SK-N-MC (cell line): ENCODE measurements at regions not wholly inside any gene's neighbourhood (a gene's known extent, or its start where the extent isn't known, plus 50 kb on each side); places are given as distances from the start of the nearest gene placed in this dataset.

ENCODE experiments used
- DNase-seq: peaks from one replicate; pipeline ENCODE4 v3.0.0-alpha.2; 2011; ENCODE audit warnings: low read depth, low spot score
- H3K27ac ChIP-seq: fragments of 200-600 bp; sonication (generic); 2 replicates; pipeline ENCODE4 v1.5.1; 2016; ENCODE audit warnings: mixed run types
- H3K36me3 ChIP-seq: fragments of 200-600 bp; sonication (generic); 2 replicates; pipeline ENCODE4 v1.6.1; 2017; ENCODE audit warnings: antibody characterized with exemption, low read length, mixed read lengths; ENCODE audit not compliant: insufficient read depth
- H3K4me3 ChIP-seq: fragments of 200-600 bp; sonication (generic); 2 replicates; pipeline ENCODE4 v1.5.1; 2016
- H3K9ac ChIP-seq: fragments of 200-600 bp; sonication (generic); 2 replicates; pipeline ENCODE4 v1.8.0; 2017; ENCODE audit warnings: mixed run types, mixed read lengths; ENCODE audit not compliant: insufficient read length
- H3K9me3 ChIP-seq: fragments of 200-600 bp; sonication (generic); 2 replicates; pipeline ENCODE4 v1.6.1; 2017; ENCODE audit warnings: low read depth, mild to moderate bottlenecking, antibody characterized with exemption, low read length, moderate library complexity, mixed read lengths
- EZH2 ChIP-seq: fragments of 200-600 bp; sonication (generic); IDR thresholded peaks from one replicate; pipeline ENCODE4 v1.6.1; 2017; ENCODE audit warnings: antibody characterized with exemption
- FOXP2 ChIP-seq: optimal IDR thresholded peaks from 2 replicates; pipeline ENCODE3; 2011; ENCODE audit warnings: mild to moderate bottlenecking, moderate library complexity; ENCODE audit not compliant: insufficient read depth; ENCODE audit errors: extremely low read length, control extremely low read depth
- POLR2AphosphoS5 ChIP-seq: IDR thresholded peaks from 2 replicates; pipeline ENCODE4 v1.6.1; 2012; ENCODE audit warnings: mild to moderate bottlenecking, low read depth, low read length, borderline replicate concordance

DNA sequence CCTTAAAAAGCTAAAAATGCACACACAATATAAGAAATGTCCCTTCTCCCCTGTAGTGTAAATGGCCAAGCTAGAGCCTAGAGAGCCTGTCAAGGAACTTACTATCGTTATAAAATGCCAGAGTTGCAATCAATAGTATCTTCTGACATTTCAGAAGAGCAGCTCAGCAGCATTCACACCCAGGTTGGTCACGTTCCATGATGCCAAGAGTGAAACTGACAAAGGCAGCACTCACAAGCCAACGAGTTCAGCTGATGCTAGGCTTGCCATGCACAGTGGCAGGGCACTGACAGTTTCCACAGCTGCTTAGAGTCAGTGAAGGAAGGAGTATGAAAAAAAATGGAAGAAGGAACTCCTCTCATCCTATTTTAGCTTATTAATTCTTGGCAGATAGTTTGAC lies 331.4 kb upstream of the CCDC54 start:
- TF ChIP-seq POLR2AphosphoS5 (no peak), FOXP2 (no peak), EZH2 (no peak)
- no peaks in the 10 kb centered on the region for H3K36me3 ChIP-seq
- no peak for DNase-seq
- no peak overlapping the region for H3K4me3 ChIP-seq
- no peak overlapping the region for H3K27ac ChIP-seq
- no peak overlapping the region for H3K9ac ChIP-seq
- H3K9me3 ChIP-seq = no peaks in the 10 kb centered on the region

DNA sequence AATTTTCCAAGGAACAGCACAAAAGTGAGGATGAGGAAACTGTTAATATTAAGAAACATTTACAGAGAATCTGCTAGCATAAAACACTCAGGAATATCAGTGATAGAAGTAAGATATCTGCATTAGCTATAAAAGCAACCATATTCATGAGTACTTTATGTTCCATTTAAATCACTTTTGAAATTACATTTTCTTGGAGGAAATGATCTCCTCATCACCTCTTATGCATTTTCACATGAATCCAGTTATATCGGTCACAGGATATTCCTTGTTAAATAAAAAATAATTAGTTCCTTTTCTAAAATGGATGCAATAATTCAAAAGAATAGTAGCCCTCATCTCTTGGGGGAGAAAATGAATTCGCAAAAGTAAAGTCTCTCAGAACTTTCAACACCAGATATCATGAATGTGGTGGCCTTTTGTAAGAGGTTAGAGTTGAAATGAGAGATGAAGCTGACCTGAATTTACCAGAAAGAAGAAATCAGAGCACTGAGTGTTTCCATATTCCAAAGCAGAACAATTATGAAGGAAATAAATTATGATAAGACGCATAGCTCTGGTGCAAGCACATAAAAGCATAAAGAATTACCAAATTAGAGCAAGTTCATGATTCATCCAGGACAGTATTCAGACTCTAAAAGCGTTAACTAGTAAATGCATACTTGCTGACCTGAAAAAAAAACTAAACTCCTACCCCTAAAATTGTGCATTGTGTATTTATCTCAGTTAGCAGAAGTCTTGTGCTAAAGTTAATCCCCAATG lies 321.9 kb upstream of the CCDC54 start:
- TF ChIP-seq EZH2 = no peak
- TF ChIP-seq POLR2AphosphoS5 = no peak
- TF ChIP-seq FOXP2 = no peak
- Histone ChIP-seq H3K36me3 (no peaks in the 10 kb centered on the region), H3K27ac (no peak overlapping the region), H3K9me3 (no peaks in the 10 kb centered on the region), H3K9ac (no peak overlapping the region), H3K4me3 (no peak overlapping the region)
- no peak for DNase-seq

DNA sequence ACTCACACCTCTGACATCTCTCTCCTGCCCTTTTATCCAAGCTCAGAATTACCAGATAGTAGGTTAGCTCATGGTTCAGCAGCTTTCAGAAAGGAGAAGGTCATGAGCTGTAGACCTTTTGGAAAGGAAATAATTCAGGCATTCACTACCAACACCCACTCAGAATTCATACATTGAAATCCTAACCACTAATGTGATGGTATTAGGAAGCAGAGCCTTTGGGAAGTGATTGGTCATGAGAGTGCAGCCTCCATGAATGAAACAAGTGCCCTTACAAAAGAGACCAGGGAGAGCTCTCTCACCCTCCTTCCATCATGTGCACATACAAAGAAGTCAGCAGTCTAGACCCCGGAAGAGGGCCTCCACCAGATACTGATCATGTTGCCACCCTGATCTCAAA lies 315.8 kb upstream of the CCDC54 start:
- Histone ChIP-seq H3K4me3 (no peak overlapping the region), H3K36me3 (no peaks in the 10 kb centered on the region), H3K9ac (no peak overlapping the region), H3K9me3 (no peaks in the 10 kb centered on the region), H3K27ac (no peak overlapping the region)
- no peak for DNase-seq
- no peak for TF ChIP-seq FOXP2
- no peak for TF ChIP-seq POLR2AphosphoS5
- TF ChIP-seq EZH2 = no peak

DNA sequence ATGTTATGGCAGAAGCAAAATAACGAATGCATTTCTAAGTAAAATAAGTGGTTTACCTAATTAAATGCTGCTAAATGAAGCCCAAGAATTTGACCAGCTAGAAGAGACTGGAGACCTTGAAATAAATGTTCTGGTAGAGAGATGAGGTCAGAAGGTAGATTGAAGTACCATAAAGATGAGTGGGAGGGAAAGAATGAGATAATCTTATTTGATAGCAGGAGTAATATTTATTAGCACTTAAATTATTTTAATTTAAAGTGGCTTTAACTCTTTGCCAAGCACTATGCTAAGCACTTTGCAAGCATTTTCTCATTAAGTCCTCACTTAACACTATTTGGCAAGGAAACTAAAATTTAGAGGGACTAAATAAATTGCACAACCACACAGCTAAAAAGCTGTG lies 314.9 kb upstream of the CCDC54 start:
- Histone ChIP-seq H3K9me3 (no peaks in the 10 kb centered on the region), H3K4me3 (no peak overlapping the region), H3K36me3 (no peaks in the 10 kb centered on the region), H3K9ac (no peak overlapping the region), H3K27ac (no peak overlapping the region)
- TF ChIP-seq POLR2AphosphoS5 (no peak), FOXP2 (no peak), EZH2 (no peak)
- no peak for DNase-seq

DNA sequence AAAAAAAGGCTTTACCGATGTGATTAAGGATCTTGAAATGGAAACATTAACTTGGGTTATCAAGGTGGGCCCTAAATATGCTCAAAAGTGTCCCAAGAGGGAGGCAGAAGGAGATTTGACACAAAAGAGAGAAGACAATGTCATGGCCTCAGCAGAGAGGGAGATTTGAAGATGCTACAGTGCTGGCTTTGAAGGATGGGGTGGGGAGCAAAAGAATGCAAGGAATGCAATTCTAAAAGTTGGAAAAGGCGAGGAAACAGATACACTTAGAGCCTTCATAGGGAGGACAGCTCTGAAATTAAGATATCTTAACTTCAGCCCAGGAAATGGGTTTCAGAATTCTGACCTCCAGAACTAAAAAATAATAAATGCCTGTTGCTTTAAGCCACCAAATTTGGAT lies 314.5 kb upstream of the CCDC54 start:
- Histone ChIP-seq H3K9ac (no peak overlapping the region), H3K36me3 (no peaks in the 10 kb centered on the region), H3K9me3 (no peaks in the 10 kb centered on the region), H3K4me3 (no peak overlapping the region), H3K27ac (no peak overlapping the region)
- no peak for TF ChIP-seq FOXP2
- TF ChIP-seq EZH2 = no peak
- no peak for DNase-seq

DNA sequence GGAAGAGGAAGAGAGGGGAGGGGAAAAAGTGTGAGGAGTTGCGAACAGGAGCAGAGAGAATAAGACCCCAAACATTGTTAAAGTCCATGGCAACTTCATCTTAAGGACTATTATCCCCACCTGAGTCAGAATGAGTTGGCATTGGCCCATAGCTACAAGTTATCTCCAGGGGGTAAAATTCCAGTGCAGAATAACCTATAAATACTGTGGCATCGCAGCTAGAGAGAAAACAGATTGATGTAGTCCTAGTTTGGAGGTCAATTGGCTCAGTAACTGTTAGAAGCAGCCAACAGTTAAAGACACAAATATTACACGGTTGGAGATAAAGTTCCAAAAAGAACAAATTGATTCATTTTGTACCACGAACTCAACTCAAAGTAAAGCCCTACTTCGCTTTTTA lies 313.9 kb upstream of the CCDC54 start:
- no peaks in the 10 kb centered on the region for H3K36me3 ChIP-seq
- no peak overlapping the region for H3K4me3 ChIP-seq
- H3K27ac ChIP-seq = no peak overlapping the region
- H3K9me3 ChIP-seq = no peaks in the 10 kb centered on the region
- DNase-seq = no peak
- H3K9ac ChIP-seq = no peak overlapping the region
- TF ChIP-seq EZH2 (no peak), POLR2AphosphoS5 (no peak), FOXP2 (no peak)

DNA sequence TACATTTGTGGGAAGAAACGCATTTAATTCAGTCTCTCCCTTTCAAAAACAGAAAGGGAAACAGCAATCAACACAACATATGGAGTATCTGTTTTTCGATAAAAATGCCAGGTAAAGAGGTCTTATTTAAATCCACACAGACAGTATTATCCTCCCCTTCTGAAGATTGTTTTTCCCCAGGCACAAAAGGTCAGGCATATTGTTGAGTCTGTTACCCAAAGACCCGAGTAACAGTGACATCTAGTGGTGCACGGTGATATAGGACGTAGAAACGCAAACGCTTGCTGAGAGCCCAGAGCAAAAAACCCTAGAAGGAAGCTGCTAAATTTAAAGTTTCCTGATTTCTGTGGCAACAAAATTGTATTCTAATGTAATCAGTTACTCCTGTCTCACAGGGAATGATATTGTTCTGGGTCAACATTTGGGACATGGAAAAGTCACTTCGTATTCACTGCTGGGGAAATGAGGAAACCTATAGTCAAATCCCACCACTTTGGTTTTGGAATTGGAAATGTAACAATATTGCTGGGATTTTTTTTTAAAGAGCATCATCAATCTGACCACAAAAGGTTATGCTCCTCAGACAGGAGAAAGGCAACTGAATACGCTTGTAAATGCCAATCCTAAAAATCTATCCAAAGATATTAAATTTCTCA lies 312.7 kb upstream of the CCDC54 start:
- H3K9me3 ChIP-seq = no peaks in the 10 kb centered on the region
- TF ChIP-seq FOXP2 (no peak), POLR2AphosphoS5 (no peak), EZH2 (no peak)
- H3K27ac ChIP-seq = 0 out of 2 replicates have a peak overlapping the region, but pooled peaks have one; percentile 10
- peak; percentile 90 for DNase-seq
- no peak overlapping the region for H3K4me3 ChIP-seq
- H3K9ac ChIP-seq = no peak overlapping the region
- H3K36me3 ChIP-seq = no peaks in the 10 kb centered on the region

DNA sequence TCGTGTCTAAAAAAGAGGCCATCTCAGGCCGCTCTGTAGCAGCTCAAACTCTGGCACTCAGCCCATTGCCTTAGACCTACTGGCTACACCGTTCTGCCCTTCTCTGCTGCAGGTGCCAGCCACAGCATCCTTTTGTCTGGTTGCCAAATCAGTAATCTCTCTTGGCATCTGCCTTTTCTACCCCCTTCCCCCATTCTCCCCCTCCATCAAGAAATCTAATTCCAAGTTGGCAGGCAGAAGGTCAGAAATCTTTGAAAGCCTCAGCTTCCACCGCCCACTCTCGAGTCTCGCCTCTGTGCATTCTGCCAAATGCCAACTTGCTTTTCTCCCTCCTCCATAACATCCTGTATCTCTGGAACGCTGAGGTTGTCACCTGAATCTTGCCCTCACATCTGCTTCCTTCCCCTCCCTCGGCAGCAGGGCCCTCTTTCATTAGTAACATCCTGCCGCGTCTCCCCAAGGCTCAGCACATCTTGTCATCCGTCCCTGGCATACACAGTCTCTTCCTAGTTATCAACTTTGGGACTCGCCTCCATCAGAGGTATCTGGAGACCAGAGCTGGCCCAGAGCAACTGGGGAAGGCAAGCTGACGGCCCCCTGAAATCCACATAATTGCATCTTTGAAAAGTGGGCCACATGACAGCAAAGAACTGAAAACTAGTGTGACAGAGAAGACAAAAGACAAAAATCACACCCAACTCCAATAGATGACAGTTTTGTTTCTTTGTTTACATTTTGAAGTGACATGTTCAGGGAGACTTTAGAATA lies 312.0 kb upstream of the CCDC54 start:
- no peak for TF ChIP-seq POLR2AphosphoS5
- H3K27ac ChIP-seq = no peak overlapping the region
- no peaks in the 10 kb centered on the region for H3K36me3 ChIP-seq
- no peak overlapping the region for H3K4me3 ChIP-seq
- no peak overlapping the region for H3K9ac ChIP-seq
- H3K9me3 ChIP-seq = no peaks in the 10 kb centered on the region
- DNase-seq = no peak
